Common myeloid progenitor, CD34-positive (primary cell): ENCODE measurements at regions not wholly inside any gene's neighbourhood (a gene's known extent, or its start where the extent isn't known, plus 50 kb on each side); places are given as distances from the start of the nearest gene placed in this dataset.

Experiments used
- CTCF ChIA-PET: fragments of 350-600 bp; sonication (Branson Sonifier 250); formaldehyde crosslinking; loops from one replicate; lab custom pipeline; 2021; ENCODE audit warnings: antibody characterized with exemption; lab: Charles Lee
- POLR2A ChIA-PET: fragments of 350-600 bp; sonication (Branson Sonifier 250); formaldehyde crosslinking; loops from one replicate; lab custom pipeline; 2021; ENCODE audit warnings: antibody characterized with exemption; lab: Charles Lee
- DNase-seq, 3 donors: peaks; one replicate each; pipeline versions ENCODE4 v3.0.0 to v3.0.0-alpha.2; 2013
- H3K27ac ChIP-seq, 2 experiments: 1 replicate in 1 of 2; 2 replicates in 1 of 2; pipeline ENCODE4 v1.7.0; 2013; ENCODE audit warnings: inconsistent platforms in 2 of 2, low read length in 2 of 2, mild to moderate bottlenecking in 2 of 2, low read depth in 1 of 2, moderate library complexity in 1 of 2; ENCODE audit not compliant: severe bottlenecking in 2 of 2, insufficient read depth in 1 of 2, poor library complexity in 1 of 2
- H3K27me3 ChIP-seq, 5 experiments: replicated peaks in 2 of 5; 1 replicate in 3 of 5; 2 replicates in 2 of 5; pipeline versions ENCODE4 v1.6.1 to v1.7.0; 2013; ENCODE audit warnings: low read length in 4 of 5, mild to moderate bottlenecking in 2 of 5, moderate library complexity in 2 of 5, inconsistent platforms in 1 of 5; ENCODE audit not compliant: insufficient read depth in 5 of 5, control insufficient read depth in 4 of 5
- H3K36me3 ChIP-seq, 4 experiments: 1 replicate in 2 of 4; 2 replicates in 2 of 4; pipeline versions ENCODE4 v1.6.1 to v1.7.0; 2013; ENCODE audit warnings: low read length in 3 of 4, control low read depth in 1 of 4, mild to moderate bottlenecking in 1 of 4; ENCODE audit not compliant: control insufficient read depth in 4 of 4, insufficient read depth in 4 of 4
- H3K4me1 ChIP-seq, 4 experiments: 1 replicate in 3 of 4; 2 replicates in 1 of 4; pipeline versions ENCODE4 v1.6.1 to v1.7.1; 2013; ENCODE audit warnings: low read length in 3 of 4, mild to moderate bottlenecking in 3 of 4, control low read depth in 1 of 4, inconsistent platforms in 1 of 4, moderate library complexity in 1 of 4; ENCODE audit not compliant: control insufficient read depth in 4 of 4, insufficient read depth in 4 of 4; ENCODE audit errors: control extremely low read depth in 1 of 4
- H3K4me3 ChIP-seq, 7 experiments: 1 replicate in 4 of 7; 2 replicates in 3 of 7; pipeline versions ENCODE4 v1.5.1 to v1.7.0; 2013; ENCODE audit warnings: mild to moderate bottlenecking in 7 of 7, low read length in 6 of 7, moderate library complexity in 6 of 7, inconsistent platforms in 2 of 7, low read depth in 2 of 7, control low read depth in 1 of 7; ENCODE audit not compliant: insufficient read depth in 4 of 7, control insufficient read depth in 1 of 7; ENCODE audit errors: extremely low read depth in 1 of 7
- H3K9me3 ChIP-seq, 5 experiments: 1 replicate in 4 of 5; 2 replicates in 1 of 5; pipeline versions ENCODE4 v1.6.1 to v1.7.1; 2013; ENCODE audit warnings: low read length in 4 of 5, mild to moderate bottlenecking in 2 of 5, inconsistent platforms in 1 of 5, low read depth in 1 of 5, moderate library complexity in 1 of 5; ENCODE audit not compliant: control insufficient read depth in 4 of 5, insufficient read depth in 2 of 5; ENCODE audit errors: control extremely low read depth in 1 of 5
- WGBS: methylation state at CpG from one replicate; pipeline ENCODE4 v1.1.5; 2013; ENCODE audit not compliant: insufficient coverage; 5-methylcytosine and 5-hydroxymethylcytosine counted together

- no CpG with 5 or more reads among the region's 1 CpG for WGBS
- Histone ChIP-seq H3K9me3 (no peaks in the 10 kb centered on the region), H3K4me3 (no peak overlapping the region), H3K27ac (no peak overlapping the region), H3K36me3 (no peaks in the 10 kb centered on the region), H3K4me1 (no peaks in the 10 kb centered on the region), H3K27me3 (no peaks in the 10 kb centered on the region)
- ChIA-PET CTCF (no interaction called here), POLR2A (no interaction called here)
- no peak for DNase-seq
Measured at GRCh38 chr3:76651784-76652183, 388.1 kb upstream of the ROBO2 start.

- DNase-seq, result no peak
- Histone ChIP-seq H3K4me1 (no peaks in the 10 kb centered on the region), H3K27ac (no peak overlapping the region), H3K4me3 (no peak overlapping the region), H3K36me3 (no peaks in the 10 kb centered on the region), H3K9me3 (no peaks in the 10 kb centered on the region), H3K27me3 (no peaks in the 10 kb centered on the region)
- no CpG with 5 or more reads among the region's 1 CpG for WGBS
- ChIA-PET CTCF (no interaction called here), POLR2A (no interaction called here)
Measured at GRCh38 chr3:76652524-76652923, 387.4 kb upstream of the ROBO2 start.

GRCh38 chr3:76653640-76654251 is 386.2 kb upstream of the ROBO2 start:
- no peak overlapping the region for H3K27ac ChIP-seq
- H3K4me3 ChIP-seq, result no peak overlapping the region
- no peaks in the 10 kb centered on the region for H3K27me3 ChIP-seq
- no peaks in the 10 kb centered on the region for H3K36me3 ChIP-seq
- WGBS, result 94% methylated on average over 2 of the region's 6 CpGs
- ChIA-PET CTCF (no interaction called here), POLR2A (no interaction called here)
- DNase-seq, result no peak
- H3K9me3 ChIP-seq, result no peaks in the 10 kb centered on the region
- no peaks in the 10 kb centered on the region for H3K4me1 ChIP-seq

GRCh38 chr3:76656531-76657070 is 383.3 kb upstream of the ROBO2 start:
- Histone ChIP-seq H3K4me3 (no peak overlapping the region), H3K4me1 (no peaks in the 10 kb centered on the region), H3K27me3 (no peaks in the 10 kb centered on the region), H3K9me3 (no peaks in the 10 kb centered on the region), H3K36me3 (no peaks in the 10 kb centered on the region), H3K27ac (no peak overlapping the region)
- WGBS, result 89% methylated on average over 1 of the region's 4 CpGs
- ChIA-PET POLR2A (no interaction called here), CTCF (no interaction called here)
- DNase-seq, result no peak

- no peak for DNase-seq
- ChIA-PET CTCF (no interaction called here), POLR2A (interaction anchor here (0.6 kb wide), 1 partner anchor 1770 kb away, joined by 3 read pairs; no protein-coding TSS in a partner anchor)
- H3K27ac ChIP-seq, result no peak overlapping the region
- no peaks in the 10 kb centered on the region for H3K9me3 ChIP-seq
- WGBS, result no CpG with 5 or more reads among the region's 5 CpGs
- no peaks in the 10 kb centered on the region for H3K27me3 ChIP-seq
- no peaks in the 10 kb centered on the region for H3K36me3 ChIP-seq
- H3K4me1 ChIP-seq, result no peaks in the 10 kb centered on the region
- no peak overlapping the region for H3K4me3 ChIP-seq
Measured at GRCh38 chr3:76657909-76658308, 382.0 kb upstream of the ROBO2 start.

GRCh38 chr3:76661527-76662250 is 378.2 kb upstream of the ROBO2 start:
- no peaks in the 10 kb centered on the region for H3K36me3 ChIP-seq
- no peaks in the 10 kb centered on the region for H3K9me3 ChIP-seq
- ChIA-PET CTCF (no interaction called here), POLR2A (no interaction called here)
- H3K27ac ChIP-seq, result no peak overlapping the region
- WGBS, result 100% methylated on average over 1 of the region's 3 CpGs
- no peak overlapping the region for H3K4me3 ChIP-seq
- no peaks in the 10 kb centered on the region for H3K4me1 ChIP-seq
- no peaks in the 10 kb centered on the region for H3K27me3 ChIP-seq
- DNase-seq, result no peak

- WGBS, result 100% methylated on average over 1 of the region's 3 CpGs
- POLR2A ChIA-PET, result no interaction called here
Measured at GRCh38 chr3:76664816-76665215, 375.1 kb upstream of the ROBO2 start.

More at GRCh38 chr3:76664816-76665215, 375.1 kb upstream of the ROBO2 start:
- Histone ChIP-seq H3K27ac (no peak overlapping the region), H3K27me3 (no peaks in the 10 kb centered on the region), H3K9me3 (no peaks in the 10 kb centered on the region), H3K4me1 (no peaks in the 10 kb centered on the region), H3K36me3 (no peaks in the 10 kb centered on the region), H3K4me3 (no peak overlapping the region)
- no peak for DNase-seq
- CTCF ChIA-PET, result no interaction called here
